GM19324 (cell line): ENCODE measurements at regions not wholly inside any gene's neighbourhood (a gene's known extent, or its start where the extent isn't known, plus 50 kb on each side); places are given as distances from the start of the nearest gene placed in this dataset.
"Not testable (repeated sequence)": the region's sequence is repeated elsewhere in the genome, so short reads cannot be mapped to it uniquely, and the experiment has no call there.

Experiments used
- ATAC-seq: cut with Tn5 transposase; IDR thresholded peaks from one replicate; pipeline ENCODE4 v1.9.1; 2021; ENCODE audit warnings: mild to moderate bottlenecking, moderate library complexity; ENCODE audit not compliant: unreplicated experiment, low FRiP score

GRCh38 chr5:163569284-163569683, 63.9 kb downstream of the MAT2B start:
- ATAC-seq, result no peak

- ATAC-seq, result no peak
Observed at GRCh38 chr5:163571744-163572143, 66.3 kb downstream of the MAT2B start.

GRCh38 chr5:163574472-163575440, 69.3 kb downstream of the MAT2B start:
- no peak for ATAC-seq

- no peak for ATAC-seq
Observed at GRCh38 chr5:163578652-163579051, 73.2 kb downstream of the MAT2B start.

GRCh38 chr5:163579729-163580128, 74.3 kb downstream of the MAT2B start:
- no peak for ATAC-seq

- ATAC-seq, result no peak
Observed at GRCh38 chr5:163580516-163580915, 75.1 kb downstream of the MAT2B start.

GRCh38 chr5:163583491-163584153, 78.2 kb downstream of the MAT2B start:
- ATAC-seq, result not testable (repeated sequence)

GRCh38 chr5:163585206-163585605, 79.8 kb downstream of the MAT2B start:
- no peak for ATAC-seq

- no peak for ATAC-seq
Observed at GRCh38 chr5:163586531-163586956, 81.1 kb downstream of the MAT2B start.

GRCh38 chr5:163594951-163595350, 89.5 kb downstream of the MAT2B start:
- ATAC-seq, result no peak

- no peak for ATAC-seq
Observed at GRCh38 chr5:163595932-163596607, 90.7 kb downstream of the MAT2B start.

GRCh38 chr5:163596608-163597315, 91.3 kb downstream of the MAT2B start:
- ATAC-seq, result no peak

GRCh38 chr5:163604013-163604412, 98.6 kb downstream of the MAT2B start:
- ATAC-seq, result no peak

- ATAC-seq, result no peak
Observed at GRCh38 chr5:163607256-163607655, 101.8 kb downstream of the MAT2B start.

GRCh38 chr5:163608621-163609020, 103.2 kb downstream of the MAT2B start:
- no peak for ATAC-seq

GRCh38 chr5:163609910-163610309, 104.5 kb downstream of the MAT2B start:
- ATAC-seq, result no peak

- no peak for ATAC-seq
Observed at GRCh38 chr5:163612358-163613149, 107.1 kb downstream of the MAT2B start.

- ATAC-seq, result no peak
Observed at GRCh38 chr5:163613150-163613442, 107.7 kb downstream of the MAT2B start.

- no peak for ATAC-seq
Observed at GRCh38 chr5:163614787-163615186, 109.4 kb downstream of the MAT2B start.
